ENCODE measurements at regions not wholly inside any gene's neighbourhood (a gene's known extent, or its start where the extent isn't known, plus 50 kb on each side); places are given as distances from the start of the nearest gene placed in this dataset.

GRCh38 chr9:93810028-93810971, 144.9 kb downstream of the BARX1 start:
- in situ Hi-C loops (cut with HindIII; ENCODE audit: extremely low pct_ligation_motif_present, low pct_unique_long_range_greater_than_20kb), result no loop called here
- Histone ChIP-seq H2AFZ (ENCODE audit: low read length) (no peak overlapping the region), H3K27ac (ENCODE audit: extremely low read length, insufficient read depth, low read length) (no peak overlapping the region), H3K9me3 (ENCODE audit: low read length) (no peaks in the 10 kb centered on the region), H4K20me1 (ENCODE audit: insufficient read depth, low read length) (no peaks in the 10 kb centered on the region), H3K4me3 (replicated peaks in 1 of 3; ENCODE audit: insufficient read depth in 1 of 3, low read depth in 2 of 3, low read length in 3 of 3) (no peak overlapping the region), H3K9ac (ENCODE audit: insufficient read depth, low read depth, low read length) (no peak overlapping the region), H3K4me2 (ENCODE audit: low read depth, low read length) (no peak overlapping the region), H3K36me3 (replicated peaks in 1 of 2; ENCODE audit: control insufficient read depth in 1 of 2, insufficient read depth in 2 of 2, low read length in 2 of 2) (no peaks in the 10 kb centered on the region), H3K4me1 (ENCODE audit: insufficient read depth, low read length) (no peaks in the 10 kb centered on the region), H3K79me2 (ENCODE audit: insufficient read depth, low read length) (no peaks in the 10 kb centered on the region), H3K27me3 (ENCODE audit: control insufficient read depth in 1 of 2, insufficient read depth in 2 of 2, low read length in 2 of 2) (peaks cover 0 to 35% of the 10 kb centered on the region in 2 experiments; a peak in 2 of 5 replicates)
- ATAC-seq, result 0 out of 3 replicates have a peak, but pooled peaks have one; percentile 22
- DNase-seq (ENCODE audit: low spot score), result no peak
- intact Hi-C loops (cut with micrococcal nuclease; ENCODE audit: unreplicated experiment), result no loop called here
- POLR2A ChIA-PET, result no interaction called here
- FAIRE-seq, result no peak
- no TSS peak for BruUV-seq (replicated peaks)
- WGBS (ENCODE audit: low lambda C conversion rate), result 53% methylated on average over 11 of the region's 45 CpGs
- CTCF ChIA-PET (ENCODE audit: low intra/inter-chr PET ratio, low total read pairs), result no interaction called here
- TF ChIP-seq KLF13 (CRISPR knock-in tag; IDR thresholded peaks at IDR 0.05) (no peak), ZSCAN25 (CRISPR knock-in tag; IDR thresholded peaks at IDR 0.05) (no peak), IKZF5 (CRISPR knock-in tag; IDR thresholded peaks at IDR 0.05) (no peak), SKIL (CRISPR knock-in tag; IDR thresholded peaks at IDR 0.05; ENCODE audit: borderline replicate concordance) (no peak), U2AF1 (optimal IDR thresholded peaks at IDR 0.05; ENCODE audit: low read depth, low read length) (no peak), PTBP1 (IDR thresholded peaks at IDR 0.05; ENCODE audit: low read depth, low read length, poor library complexity, severe bottlenecking) (no peak), DR1 (CRISPR knock-in tag; IDR thresholded peaks at IDR 0.05) (no peak), KAT7 (CRISPR knock-in tag; IDR thresholded peaks at IDR 0.05; ENCODE audit: borderline replicate concordance) (no peak), MAF1 (CRISPR knock-in tag; IDR thresholded peaks at IDR 0.05; ENCODE audit: borderline replicate concordance) (no peak), KLF9 (CRISPR knock-in tag; IDR thresholded peaks at IDR 0.05; ENCODE audit: low read depth) (no peak), ZNF460 (CRISPR knock-in tag; IDR thresholded peaks at IDR 0.05; ENCODE audit: borderline replicate concordance) (no peak), ZC3H4 (CRISPR knock-in tag; IDR thresholded peaks at IDR 0.05; ENCODE audit: borderline replicate concordance) (no peak), SMARCC2 (IDR thresholded peaks at IDR 0.05) (no peak), ZNF747 (CRISPR knock-in tag; IDR thresholded peaks at IDR 0.05; ENCODE audit: borderline replicate concordance) (no peak)
- TF ChIP-seq, protein P1, sequence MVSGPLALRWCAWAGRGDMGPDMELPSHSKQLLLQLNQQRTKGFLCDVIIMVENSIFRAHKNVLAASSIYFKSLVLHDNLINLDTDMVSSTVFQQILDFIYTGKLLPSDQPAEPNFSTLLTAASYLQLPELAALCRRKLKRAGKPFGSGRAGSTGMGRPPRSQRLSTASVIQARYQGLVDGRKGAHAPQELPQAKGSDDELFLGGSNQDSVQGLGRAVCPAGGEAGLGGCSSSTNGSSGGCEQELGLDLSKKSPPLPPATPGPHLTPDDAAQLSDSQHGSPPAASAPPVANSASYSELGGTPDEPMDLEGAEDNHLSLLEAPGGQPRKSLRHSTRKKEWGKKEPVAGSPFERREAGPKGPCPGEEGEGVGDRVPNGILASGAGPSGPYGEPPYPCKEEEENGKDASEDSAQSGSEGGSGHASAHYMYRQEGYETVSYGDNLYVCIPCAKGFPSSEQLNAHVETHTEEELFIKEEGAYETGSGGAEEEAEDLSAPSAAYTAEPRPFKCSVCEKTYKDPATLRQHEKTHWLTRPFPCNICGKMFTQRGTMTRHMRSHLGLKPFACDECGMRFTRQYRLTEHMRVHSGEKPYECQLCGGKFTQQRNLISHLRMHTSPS (CRISPR knock-in tag; IDR thresholded peaks at IDR 0.05; ENCODE audit: low read depth), result no peak

All from HepG2 (cell line).